ENCODE measurements at regions not wholly inside any gene's neighbourhood (a gene's known extent, or its start where the extent isn't known, plus 50 kb on each side); places are given as distances from the start of the nearest gene placed in this dataset.

GRCh38 chr7:123260428-123260960 is 60.7 kb upstream of the SLC13A1 start:
- DNase-seq (ENCODE audit: low read depth), result no peak

- no peak for DNase-seq (ENCODE audit: low read depth)
Measured at GRCh38 chr7:123259759-123260158, 60.0 kb upstream of the SLC13A1 start.
